Colonic mucosa (tissue), 4 donors: ENCODE measurements at regions not wholly inside any gene's neighbourhood (a gene's known extent, or its start where the extent isn't known, plus 50 kb on each side); places are given as distances from the start of the nearest gene placed in this dataset.
"Not testable (repeated sequence)": the region's sequence is repeated elsewhere in the genome, so short reads cannot be mapped to it uniquely, and the experiment has no call there.

ENCODE experiments used
- DNase-seq: peaks from one replicate; pipeline ENCODE4 v3.0.0-alpha.2; 2020
- H3K27ac ChIP-seq: fragments of 200-600 bp; one replicate; pipeline ENCODE4 v1.8.0; 2021
- H3K27me3 ChIP-seq: fragments of 200-600 bp; one replicate; pipeline ENCODE4 v1.8.0; 2021
- H3K36me3 ChIP-seq: fragments of 200-600 bp; one replicate; pipeline ENCODE4 v1.8.0; 2021
- H3K4me1 ChIP-seq: fragments of 200-600 bp; one replicate; pipeline ENCODE4 v1.8.0; 2021; ENCODE audit warnings: mild to moderate bottlenecking
- H3K4me3 ChIP-seq: fragments of 200-600 bp; one replicate; pipeline ENCODE4 v1.8.0; 2021
- H3K9ac ChIP-seq, 2 donors: one replicate each; pipeline ENCODE4 v1.7.0; 2013; ENCODE audit warnings: control low read depth in 2 of 2, low read depth in 2 of 2, low read length in 2 of 2
- H3K9me3 ChIP-seq: fragments of 200-600 bp; one replicate; pipeline ENCODE4 v1.8.0; 2021
- intact Hi-C: fragments of 100-400 bp; cut with DNase I; formaldehyde crosslinking; loops from one replicate; pipeline ENCODE4 v1.14.1; 2022
- TF ChIP-seq, protein P1 (sequence below): fragments of 200-600 bp; IDR thresholded peaks from one replicate; pipeline ENCODE4 v1.8.0; 2022; ENCODE audit warnings: antibody characterized with exemption, mild to moderate bottlenecking
- donor health status: healthy.
- donor health status: DM: no; HTN: no; CAD: no.
- donor health status: DM: no; HTN: no; CAD: no.

DNA sequence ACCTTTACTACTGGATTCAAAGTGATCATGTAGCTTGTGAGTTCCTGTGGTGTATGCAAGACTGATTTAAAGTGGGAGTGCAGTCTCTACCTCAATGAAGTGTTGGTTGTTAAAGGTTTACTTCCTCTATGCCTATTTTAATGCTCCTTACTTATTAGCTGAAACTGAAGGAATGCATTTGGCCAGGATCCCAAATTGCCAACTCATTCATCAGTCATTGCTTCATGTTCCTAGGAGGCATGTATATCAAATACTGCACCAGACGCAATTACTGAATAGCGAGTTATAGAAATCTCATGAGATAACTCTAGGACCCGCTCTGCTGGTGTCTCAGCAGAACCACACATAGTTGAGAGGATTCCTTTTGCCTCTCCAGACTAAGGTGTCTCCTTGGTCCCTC is 143.0 kb upstream of the RPS23 start:
- intact Hi-C loops: no loop called here
- Histone ChIP-seq H3K9ac (no peak overlapping the region), H3K9me3 (no peaks in the 10 kb centered on the region), H3K4me3 (no peak overlapping the region), H3K27me3 (no peaks in the 10 kb centered on the region), H3K4me1 (no peaks in the 10 kb centered on the region), H3K36me3 (no peaks in the 10 kb centered on the region), H3K27ac (no peak overlapping the region)
- DNase-seq: no peak
- TF ChIP-seq, protein P1, sequence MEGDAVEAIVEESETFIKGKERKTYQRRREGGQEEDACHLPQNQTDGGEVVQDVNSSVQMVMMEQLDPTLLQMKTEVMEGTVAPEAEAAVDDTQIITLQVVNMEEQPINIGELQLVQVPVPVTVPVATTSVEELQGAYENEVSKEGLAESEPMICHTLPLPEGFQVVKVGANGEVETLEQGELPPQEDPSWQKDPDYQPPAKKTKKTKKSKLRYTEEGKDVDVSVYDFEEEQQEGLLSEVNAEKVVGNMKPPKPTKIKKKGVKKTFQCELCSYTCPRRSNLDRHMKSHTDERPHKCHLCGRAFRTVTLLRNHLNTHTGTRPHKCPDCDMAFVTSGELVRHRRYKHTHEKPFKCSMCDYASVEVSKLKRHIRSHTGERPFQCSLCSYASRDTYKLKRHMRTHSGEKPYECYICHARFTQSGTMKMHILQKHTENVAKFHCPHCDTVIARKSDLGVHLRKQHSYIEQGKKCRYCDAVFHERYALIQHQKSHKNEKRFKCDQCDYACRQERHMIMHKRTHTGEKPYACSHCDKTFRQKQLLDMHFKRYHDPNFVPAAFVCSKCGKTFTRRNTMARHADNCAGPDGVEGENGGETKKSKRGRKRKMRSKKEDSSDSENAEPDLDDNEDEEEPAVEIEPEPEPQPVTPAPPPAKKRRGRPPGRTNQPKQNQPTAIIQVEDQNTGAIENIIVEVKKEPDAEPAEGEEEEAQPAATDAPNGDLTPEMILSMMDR: no peak

DNA sequence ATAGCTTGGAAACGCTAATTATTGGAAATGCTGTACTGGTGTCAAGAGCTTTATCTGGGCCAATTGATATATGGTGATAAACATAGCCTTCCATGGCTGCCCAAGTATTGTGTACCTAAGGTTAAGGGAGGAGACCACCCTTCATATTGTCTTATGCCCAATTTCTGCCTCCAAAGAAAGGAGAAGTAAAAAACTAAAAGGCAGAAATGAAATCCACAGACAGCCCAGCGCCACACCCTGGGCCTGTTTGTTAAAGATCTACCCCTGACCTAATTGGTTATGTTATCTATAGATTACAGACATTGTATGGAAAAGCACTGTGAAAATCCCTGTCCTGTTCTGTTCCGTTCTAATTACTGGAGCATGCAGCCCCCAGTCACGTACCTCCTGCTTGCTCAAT is 142.4 kb upstream of the RPS23 start:
- DNase-seq, H3K36me3 ChIP-seq, H3K4me3 ChIP-seq, H3K9me3 ChIP-seq, H3K27me3 ChIP-seq, H3K4me1 ChIP-seq, intact Hi-C loops, H3K9ac ChIP-seq, H3K27ac ChIP-seq: not testable (repeated sequence)

DNA sequence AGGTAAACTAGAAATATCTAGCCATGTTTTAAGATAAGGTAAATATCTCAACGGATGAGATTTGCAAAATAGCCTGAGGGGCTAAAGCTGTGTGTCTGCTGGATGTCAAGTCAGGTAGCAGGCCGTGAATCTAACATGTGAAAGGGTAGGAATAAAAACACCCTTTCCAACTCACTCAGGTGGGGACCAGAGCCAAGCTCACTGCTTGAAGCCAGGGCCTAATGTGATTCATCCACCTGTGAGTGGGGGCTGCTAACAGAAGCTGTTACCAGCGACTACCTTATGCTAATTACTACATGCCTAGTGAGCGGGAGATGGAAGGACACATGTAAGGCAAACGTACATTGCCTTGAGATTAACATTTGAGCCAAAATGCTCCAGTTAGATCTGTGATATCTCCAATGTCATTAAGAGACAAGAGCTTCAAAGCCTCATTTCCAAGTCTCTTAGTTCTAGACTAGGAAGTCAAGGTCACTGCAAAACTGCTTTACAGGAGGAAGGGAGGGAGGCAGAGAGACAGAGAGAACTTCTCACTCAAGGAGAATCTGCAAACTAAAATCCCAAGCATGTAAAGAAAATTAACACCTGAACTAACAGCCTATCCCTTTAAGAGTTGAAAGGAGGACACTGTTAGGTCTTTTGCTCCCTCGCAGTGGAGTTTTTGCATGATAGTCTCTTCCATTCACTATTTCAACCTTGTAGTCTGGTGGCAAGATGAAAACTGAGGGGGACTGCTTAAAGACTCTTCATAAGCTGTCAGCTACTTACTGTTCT is 141.6 kb upstream of the RPS23 start:
- H3K36me3 ChIP-seq: no peaks in the 10 kb centered on the region
- no peak overlapping the region for H3K9ac ChIP-seq
- DNase-seq: no peak
- H3K4me3 ChIP-seq: no peak overlapping the region
- no peaks in the 10 kb centered on the region for H3K27me3 ChIP-seq
- intact Hi-C loops: no loop called here
- TF ChIP-seq, protein P1: no peak
- no peak overlapping the region for H3K27ac ChIP-seq
- no peaks in the 10 kb centered on the region for H3K4me1 ChIP-seq
- no peaks in the 10 kb centered on the region for H3K9me3 ChIP-seq

GRCh38 chr5:82418608-82418950 is 140.4 kb upstream of the RPS23 start:
- no peak for DNase-seq
- no peaks in the 10 kb centered on the region for H3K4me1 ChIP-seq
- intact Hi-C loops: no loop called here
- no peaks in the 10 kb centered on the region for H3K36me3 ChIP-seq
- no peak overlapping the region for H3K27ac ChIP-seq
- H3K4me3 ChIP-seq: no peak overlapping the region
- no peak overlapping the region for H3K9ac ChIP-seq
- TF ChIP-seq, protein P1: no peak
- H3K27me3 ChIP-seq: no peaks in the 10 kb centered on the region
- no peaks in the 10 kb centered on the region for H3K9me3 ChIP-seq

DNA sequence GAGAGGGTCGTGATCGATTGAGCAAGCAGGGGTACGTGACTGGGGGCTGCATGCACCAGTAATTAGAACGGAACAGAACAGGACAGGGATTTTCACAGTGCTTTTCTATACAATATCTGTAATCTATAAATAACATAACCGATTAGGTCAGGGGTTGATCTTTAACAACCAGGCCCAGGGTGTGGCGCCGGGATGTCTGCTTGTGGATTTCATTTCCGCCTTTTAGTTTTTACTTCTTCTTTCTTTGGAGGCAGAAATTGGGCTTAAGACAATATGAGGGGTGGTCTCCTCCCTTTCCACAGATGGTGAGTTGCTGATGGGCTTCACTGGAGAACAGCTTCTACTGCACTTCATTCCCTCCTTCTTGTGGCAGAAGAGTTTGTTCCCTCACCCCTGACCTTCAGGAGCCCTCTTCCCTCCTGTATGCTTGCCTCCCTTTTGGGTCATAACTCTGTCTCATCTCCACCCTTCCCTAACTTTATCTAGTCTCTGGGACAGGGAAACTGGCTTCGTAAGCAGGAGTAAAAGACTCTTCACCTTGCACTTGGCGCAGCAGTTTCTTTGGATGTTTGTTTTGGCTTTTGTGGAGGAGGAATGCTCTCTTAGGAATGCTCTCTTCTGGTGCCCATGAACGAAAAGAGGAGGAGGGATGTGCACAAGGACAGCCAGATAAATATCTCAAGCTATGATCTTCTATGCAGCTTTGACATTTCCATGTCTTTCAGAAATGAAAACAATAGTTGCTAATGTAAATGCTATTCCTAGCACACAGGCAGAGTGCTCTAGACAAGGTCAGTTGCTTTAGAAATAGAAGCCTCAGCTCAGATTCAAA is 139.8 kb upstream of the RPS23 start:
- no peak overlapping the region for H3K27ac ChIP-seq
- DNase-seq: no peak
- TF ChIP-seq, protein P1: no peak

GRCh38 chr5:82416512-82416911 is 138.4 kb upstream of the RPS23 start:
- no peaks in the 10 kb centered on the region for H3K9me3 ChIP-seq
- no peak for DNase-seq
- no peaks in the 10 kb centered on the region for H3K4me1 ChIP-seq
- intact Hi-C loops: no loop called here
- H3K27ac ChIP-seq: no peak overlapping the region
- H3K9ac ChIP-seq: no peak overlapping the region
- no peaks in the 10 kb centered on the region for H3K27me3 ChIP-seq
- H3K36me3 ChIP-seq: no peaks in the 10 kb centered on the region
- TF ChIP-seq, protein P1: no peak
- no peak overlapping the region for H3K4me3 ChIP-seq

More for the DNA sequence above, 139.8 kb upstream of the RPS23 start:
- Histone ChIP-seq H3K4me1 (no peaks in the 10 kb centered on the region), H3K4me3 (no peak overlapping the region), H3K9ac (no peak overlapping the region), H3K27me3 (no peaks in the 10 kb centered on the region), H3K9me3 (no peaks in the 10 kb centered on the region), H3K36me3 (no peaks in the 10 kb centered on the region)
- intact Hi-C loops: no loop called here
